GM23338 (cell line): ENCODE measurements at regions not wholly inside any gene's neighbourhood (a gene's known extent, or its start where the extent isn't known, plus 50 kb on each side); places are given as distances from the start of the nearest gene placed in this dataset.
"Not testable (repeated sequence)": the region's sequence is repeated elsewhere in the genome, so short reads cannot be mapped to it uniquely, and the experiment has no call there.

Experiments
- ATAC-seq: fragments of 200-7000 bp; cut with Tn5 transposase; 3 replicates; pipeline ENCODE4 v1.9.1; 2020
- DNase-seq: peaks from one replicate; pipeline ENCODE4 v3.0.0-alpha.2; 2015; ENCODE audit warnings: low spot score
- H2AFZ ChIP-seq: fragments of 200-600 bp; sonication (generic); 2 replicates; pipeline ENCODE4 v1.8.0; 2016; ENCODE audit warnings: antibody characterized with exemption, mild to moderate bottlenecking, moderate library complexity
- H3F3A ChIP-seq: fragments of 200-600 bp; sonication (generic); replicated peaks from 2 replicates; pipeline ENCODE4 v1.8.0; 2017; ENCODE audit warnings: antibody characterized with exemption, mixed run types, low read depth
- H3K27ac ChIP-seq: fragments of 200-600 bp; sonication (generic); 2 replicates; pipeline ENCODE4 v1.6.1; 2016; ENCODE audit warnings: low read depth
- H3K27me3 ChIP-seq: fragments of 200-600 bp; sonication (generic); 2 replicates; pipeline ENCODE4 v1.8.0; 2016; ENCODE audit warnings: mild to moderate bottlenecking, mixed run types, moderate library complexity; ENCODE audit not compliant: insufficient read depth
- H3K36me3 ChIP-seq: fragments of 200-600 bp; sonication (generic); 2 replicates; pipeline ENCODE4 v1.8.0; 2016; ENCODE audit warnings: mild to moderate bottlenecking; ENCODE audit not compliant: insufficient read depth
- H3K4me1 ChIP-seq: fragments of 200-600 bp; sonication (generic); 2 replicates; pipeline ENCODE4 v1.8.0; 2016; ENCODE audit warnings: mild to moderate bottlenecking, moderate library complexity; ENCODE audit not compliant: insufficient read depth
- H3K4me2 ChIP-seq: fragments of 200-600 bp; sonication (generic); 2 replicates; pipeline ENCODE4 v1.7.1; 2017; ENCODE audit warnings: mixed run types
- H3K4me3 ChIP-seq: fragments of 200-600 bp; sonication (generic); 2 replicates; pipeline ENCODE4 v1.6.1; 2016; ENCODE audit warnings: mixed run types
- H3K79me2 ChIP-seq: fragments of 200-600 bp; sonication (generic); replicated peaks from 2 replicates; pipeline ENCODE4 v1.8.0; 2017; ENCODE audit warnings: mild to moderate bottlenecking; ENCODE audit not compliant: insufficient read depth
- H3K9me2 ChIP-seq: fragments of 200-600 bp; sonication (generic); 2 replicates; pipeline ENCODE4 v1.8.0; 2017; ENCODE audit not compliant: insufficient read depth
- H4K20me1 ChIP-seq: fragments of 200-600 bp; sonication (generic); replicated peaks from 2 replicates; pipeline ENCODE4 v1.8.0; 2017; ENCODE audit warnings: mild to moderate bottlenecking; ENCODE audit not compliant: insufficient read depth
- H3K27ac Mint-ChIP-seq: 2 replicates; pipeline ENCODE4 v1.8.0; 2020; ENCODE audit warnings: inconsistent platforms, mild to moderate bottlenecking, moderate library complexity, mixed read lengths
- H3K27me3 Mint-ChIP-seq: 3 replicates; pipeline ENCODE4 v1.8.0; 2022; ENCODE audit warnings: low read depth, mild to moderate bottlenecking, moderate library complexity, mixed read lengths, inconsistent platforms; ENCODE audit not compliant: insufficient read depth, poor library complexity
- H3K36me3 Mint-ChIP-seq: 3 replicates; pipeline ENCODE4 v1.8.0; 2021; ENCODE audit warnings: low read depth, mild to moderate bottlenecking, inconsistent platforms, moderate library complexity, mixed read lengths
- H3K4me1 Mint-ChIP-seq: 3 replicates; pipeline ENCODE4 v1.8.0; 2020; ENCODE audit warnings: mild to moderate bottlenecking, inconsistent platforms, mixed read lengths
- H3K4me3 Mint-ChIP-seq: 3 replicates; pipeline ENCODE4 v1.8.0; 2021; ENCODE audit warnings: moderate library complexity, mild to moderate bottlenecking, inconsistent platforms, mixed read lengths
- H3K9me3 Mint-ChIP-seq: 3 replicates; pipeline ENCODE4 v1.8.0; 2020; ENCODE audit warnings: moderate library complexity, mild to moderate bottlenecking, inconsistent platforms, mixed read lengths
- EZH2phosphoT487 ChIP-seq: fragments of 200-600 bp; sonication (generic); IDR thresholded peaks from one replicate; pipeline ENCODE4 v1.8.1; 2018; ENCODE audit warnings: antibody characterized with exemption; ENCODE audit not compliant: unreplicated experiment
- JUNB ChIP-seq: IDR thresholded peaks from one replicate; pipeline ENCODE4 v1.6.1; 2016; ENCODE audit warnings: antibody characterized with exemption; ENCODE audit not compliant: unreplicated experiment
- NANOG ChIP-seq: IDR thresholded peaks from 2 replicates; pipeline ENCODE4 v1.6.1; 2016; ENCODE audit warnings: antibody characterized with exemption, borderline replicate concordance
- POLR2AphosphoS5 ChIP-seq: IDR thresholded peaks from 2 replicates; pipeline ENCODE4 v1.6.1; 2016; ENCODE audit warnings: antibody characterized with exemption, low read depth
- ZNF462 ChIP-seq: fragments of 250-450 bp; sonication (Bioruptor Pico); IDR thresholded peaks from 2 replicates; pipeline ENCODE4 v1.5.0; 2020; ENCODE audit warnings: mild to moderate bottlenecking, moderate library complexity

GRCh38 chr6:163732479-163732878, 318.0 kb downstream of the QKI start (continued):
- TF ChIP-seq ZNF462 (CRISPR knock-in tag) (no peak), JUNB (no peak), NANOG (no peak), EZH2phosphoT487 (no peak), POLR2AphosphoS5 (no peak)

- H3K4me3 ChIP-seq, H3K9me2 ChIP-seq, H4K20me1 ChIP-seq, H3K4me1 Mint-ChIP-seq, H3F3A ChIP-seq, H3K4me2 ChIP-seq, H3K27ac ChIP-seq, H3K36me3 ChIP-seq, H3K27ac Mint-ChIP-seq, H3K27me3 Mint-ChIP-seq, H2AFZ ChIP-seq, H3K4me1 ChIP-seq, H3K4me3 Mint-ChIP-seq, H3K9me3 Mint-ChIP-seq, H3K79me2 ChIP-seq, ATAC-seq, DNase-seq, H3K36me3 Mint-ChIP-seq, H3K27me3 ChIP-seq: not testable (repeated sequence)
These were observed 317.5 kb downstream of the QKI start for GRCh38 chr6:163732014-163732351.
